ENCODE measurements at regions not wholly inside any gene's neighbourhood (a gene's known extent, or its start where the extent isn't known, plus 50 kb on each side); places are given as distances from the start of the nearest gene placed in this dataset.
"Not testable (repeated sequence)": the region's sequence is repeated elsewhere in the genome, so short reads cannot be mapped to it uniquely, and the experiment has no call there.

GRCh38 chrX:13946223-13946622 is 83.5 kb downstream of the GEMIN8 start:
- not testable (repeated sequence) for TF ChIP-seq ESRRA (CRISPR knock-in tag; IDR thresholded peaks at IDR 0.05; ENCODE audit: low read depth); ETV5 (CRISPR knock-in tag; IDR thresholded peaks at IDR 0.05; ENCODE audit: borderline replicate concordance); KLF15 (CRISPR knock-in tag; IDR thresholded peaks at IDR 0.05; ENCODE audit: borderline replicate concordance); EP300 (IDR thresholded peaks at IDR 0.05; ENCODE audit: low read depth in 2 of 2, low read length in 2 of 2); EP300 (CRISPR knock-in tag; IDR thresholded peaks at IDR 0.05; ENCODE audit: borderline replicate concordance); EZH2 (conservative IDR thresholded peaks at IDR 0.05; ENCODE audit: low read depth, low read length); CTCF (CRISPR knock-in tag; IDR thresholded peaks at IDR 0.05); FOXA1 (IDR thresholded peaks at IDR 0.05); FOXA1 (CRISPR knock-in tag; IDR thresholded peaks at IDR 0.05)
- TF ChIP-seq, protein P1, sequence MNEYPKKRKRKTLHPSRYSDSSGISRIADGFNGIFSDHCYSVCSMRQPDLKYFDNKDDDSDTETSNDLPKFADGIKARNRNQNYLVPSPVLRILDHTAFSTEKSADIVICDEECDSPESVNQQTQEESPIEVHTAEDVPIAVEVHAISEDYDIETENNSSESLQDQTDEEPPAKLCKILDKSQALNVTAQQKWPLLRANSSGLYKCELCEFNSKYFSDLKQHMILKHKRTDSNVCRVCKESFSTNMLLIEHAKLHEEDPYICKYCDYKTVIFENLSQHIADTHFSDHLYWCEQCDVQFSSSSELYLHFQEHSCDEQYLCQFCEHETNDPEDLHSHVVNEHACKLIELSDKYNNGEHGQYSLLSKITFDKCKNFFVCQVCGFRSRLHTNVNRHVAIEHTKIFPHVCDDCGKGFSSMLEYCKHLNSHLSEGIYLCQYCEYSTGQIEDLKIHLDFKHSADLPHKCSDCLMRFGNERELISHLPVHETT (CRISPR knock-in tag; conservative IDR thresholded peaks at IDR 0.05) = not testable (repeated sequence)

Measured in HepG2 (cell line).